ENCODE measurements at regions not wholly inside any gene's neighbourhood (a gene's known extent, or its start where the extent isn't known, plus 50 kb on each side); places are given as distances from the start of the nearest gene placed in this dataset.

DNA sequence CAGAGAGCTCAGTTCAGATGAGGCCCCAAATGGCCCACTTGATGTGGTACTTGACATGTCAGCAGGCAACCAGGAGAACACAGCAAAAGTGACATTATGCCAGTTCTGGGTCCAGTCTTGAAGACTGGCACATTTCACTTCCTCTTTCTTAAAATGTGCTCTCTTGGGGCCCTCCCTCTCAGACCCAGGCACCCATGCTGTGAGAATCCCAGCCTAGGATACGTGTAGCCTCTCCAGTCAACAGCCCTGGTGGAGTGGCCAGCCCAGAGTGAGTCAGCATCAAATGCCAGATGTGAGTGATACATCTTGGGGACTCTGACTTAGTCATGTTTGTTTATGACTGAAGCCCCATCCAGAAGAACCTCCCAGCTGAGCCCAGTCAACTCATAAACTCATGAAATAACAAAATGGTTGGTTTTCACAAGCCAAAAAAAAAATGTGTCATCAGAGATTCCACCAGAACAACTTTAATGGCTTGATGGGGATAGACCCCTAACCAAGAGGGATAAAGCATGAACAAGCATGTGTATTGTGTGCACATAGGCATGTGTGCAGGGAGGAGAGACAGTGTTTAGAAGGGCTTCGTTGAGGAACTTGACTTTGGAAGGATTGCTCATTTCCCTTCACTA lies 82.5 kb upstream of the TNRC6C start:
- H3K27ac ChIP-seq: peak overlapping the region; percentile 95
- H3K4me3 ChIP-seq (ENCODE audit: low read depth in 1 of 2, low read length in 1 of 2): peak overlapping the region; percentile 8 to 20
- no peaks in the 10 kb centered on the region for H3K36me3 ChIP-seq
- peaks cover 97 to 98% of the 10 kb centered on the region in 2 experiments for H3K4me1 ChIP-seq (ENCODE audit: control insufficient read depth in 1 of 2, insufficient read depth in 1 of 2, low read depth in 1 of 2, low read length in 1 of 2)
- H3K27me3 ChIP-seq: no peaks in the 10 kb centered on the region
- H3K9me3 ChIP-seq: no peaks in the 10 kb centered on the region
- TF ChIP-seq, protein P1, sequence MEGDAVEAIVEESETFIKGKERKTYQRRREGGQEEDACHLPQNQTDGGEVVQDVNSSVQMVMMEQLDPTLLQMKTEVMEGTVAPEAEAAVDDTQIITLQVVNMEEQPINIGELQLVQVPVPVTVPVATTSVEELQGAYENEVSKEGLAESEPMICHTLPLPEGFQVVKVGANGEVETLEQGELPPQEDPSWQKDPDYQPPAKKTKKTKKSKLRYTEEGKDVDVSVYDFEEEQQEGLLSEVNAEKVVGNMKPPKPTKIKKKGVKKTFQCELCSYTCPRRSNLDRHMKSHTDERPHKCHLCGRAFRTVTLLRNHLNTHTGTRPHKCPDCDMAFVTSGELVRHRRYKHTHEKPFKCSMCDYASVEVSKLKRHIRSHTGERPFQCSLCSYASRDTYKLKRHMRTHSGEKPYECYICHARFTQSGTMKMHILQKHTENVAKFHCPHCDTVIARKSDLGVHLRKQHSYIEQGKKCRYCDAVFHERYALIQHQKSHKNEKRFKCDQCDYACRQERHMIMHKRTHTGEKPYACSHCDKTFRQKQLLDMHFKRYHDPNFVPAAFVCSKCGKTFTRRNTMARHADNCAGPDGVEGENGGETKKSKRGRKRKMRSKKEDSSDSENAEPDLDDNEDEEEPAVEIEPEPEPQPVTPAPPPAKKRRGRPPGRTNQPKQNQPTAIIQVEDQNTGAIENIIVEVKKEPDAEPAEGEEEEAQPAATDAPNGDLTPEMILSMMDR (IDR thresholded peaks at IDR 0.05): no peak

DNA sequence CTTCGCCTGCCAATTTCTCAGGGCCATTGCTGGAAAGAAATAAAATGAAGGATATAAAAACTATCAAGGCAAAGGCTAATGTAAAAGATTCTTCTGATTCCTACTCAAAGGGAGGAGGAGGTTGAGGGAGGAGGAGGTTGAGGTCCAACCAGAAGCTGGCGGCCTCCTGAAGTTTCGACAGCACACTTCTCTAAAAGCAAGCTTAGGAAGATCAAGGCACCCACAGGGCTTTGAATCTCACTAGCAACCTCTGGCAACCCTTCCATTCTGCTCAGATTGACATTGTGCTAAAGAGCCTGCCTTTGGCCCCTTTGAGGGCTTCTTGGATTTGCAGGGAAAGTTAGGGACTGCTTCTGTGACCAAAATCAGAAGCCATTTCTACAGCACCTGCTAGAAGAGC lies 81.5 kb upstream of the TNRC6C start:
- peak overlapping the region in 1 of 2 experiments; percentile 25 for H3K4me3 ChIP-seq (ENCODE audit: low read depth in 1 of 2, low read length in 1 of 2)
- TF ChIP-seq, protein P1 (IDR thresholded peaks at IDR 0.05): no peak
- peaks cover 98 to 100% of the 10 kb centered on the region in 2 experiments for H3K4me1 ChIP-seq (ENCODE audit: control insufficient read depth in 1 of 2, insufficient read depth in 1 of 2, low read depth in 1 of 2, low read length in 1 of 2)
- H3K27ac ChIP-seq: peak overlapping the region; percentile 95
- no peaks in the 10 kb centered on the region for H3K36me3 ChIP-seq
- H3K9me3 ChIP-seq: no peaks in the 10 kb centered on the region
- H3K27me3 ChIP-seq: no peaks in the 10 kb centered on the region

GRCh38 chr17:77877646-77878355 lies 80.7 kb upstream of the TNRC6C start:
- Histone ChIP-seq H3K9me3 (no peaks in the 10 kb centered on the region), H3K27ac (peak overlapping the region; percentile 95), H3K4me3 (ENCODE audit: low read depth in 1 of 2, low read length in 1 of 2) (peak overlapping the region in 1 of 2 experiments; percentile 25), H3K27me3 (no peaks in the 10 kb centered on the region), H3K4me1 (ENCODE audit: control insufficient read depth in 1 of 2, insufficient read depth in 1 of 2, low read depth in 1 of 2, low read length in 1 of 2) (peaks cover 98 to 100% of the 10 kb centered on the region in 2 experiments), H3K36me3 (no peaks in the 10 kb centered on the region)
- TF ChIP-seq, protein P1 (IDR thresholded peaks at IDR 0.05): no peak

DNA sequence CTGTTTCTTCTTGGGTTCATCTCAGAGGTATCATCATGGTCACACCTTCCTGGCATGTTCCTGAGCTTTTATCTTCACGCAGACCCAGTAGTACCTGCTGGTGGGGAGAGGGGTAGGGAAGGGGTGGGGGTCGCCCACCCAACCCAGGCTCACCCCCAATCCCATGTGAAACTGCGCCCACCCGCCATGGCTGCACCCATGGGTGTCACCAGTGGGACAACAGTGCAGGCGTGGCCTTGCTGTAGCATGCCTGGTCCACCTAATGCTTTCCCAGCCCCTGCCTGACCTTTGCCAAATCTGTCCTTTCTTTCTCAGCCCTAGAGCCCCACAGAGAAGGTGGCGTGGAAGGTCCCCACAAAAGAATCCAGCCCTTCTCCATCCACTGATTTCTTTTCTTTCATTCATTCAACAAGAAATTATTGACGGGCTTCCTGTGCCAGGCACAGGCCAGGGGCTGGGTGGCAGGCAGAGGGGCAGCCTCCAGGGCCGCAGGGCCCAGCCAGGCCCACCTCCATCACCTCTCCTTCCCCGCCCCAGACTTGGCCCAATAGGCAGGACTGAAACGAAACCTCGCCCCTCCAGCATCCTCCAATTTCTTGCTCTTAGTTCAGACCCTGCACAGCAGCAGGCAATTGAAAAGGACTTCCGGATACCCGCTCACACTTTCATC lies 79.1 kb upstream of the TNRC6C start:
- H3K27me3 ChIP-seq: no peaks in the 10 kb centered on the region
- H3K36me3 ChIP-seq: no peaks in the 10 kb centered on the region
- H3K4me3 ChIP-seq (ENCODE audit: low read depth in 1 of 2, low read length in 1 of 2): no peak overlapping the region
- peaks cover 98 to 100% of the 10 kb centered on the region in 2 experiments for H3K4me1 ChIP-seq (ENCODE audit: control insufficient read depth in 1 of 2, insufficient read depth in 1 of 2, low read depth in 1 of 2, low read length in 1 of 2)
- H3K9me3 ChIP-seq: no peaks in the 10 kb centered on the region
- TF ChIP-seq, protein P1 (IDR thresholded peaks at IDR 0.05): no peak
- H3K27ac ChIP-seq: peak overlapping the region; percentile 99

GRCh38 chr17:77879896-77880280 lies 78.6 kb upstream of the TNRC6C start:
- no peaks in the 10 kb centered on the region for H3K36me3 ChIP-seq
- no peaks in the 10 kb centered on the region for H3K27me3 ChIP-seq
- TF ChIP-seq, protein P1 (IDR thresholded peaks at IDR 0.05): no peak
- no peak overlapping the region for H3K4me3 ChIP-seq (ENCODE audit: low read depth in 1 of 2, low read length in 1 of 2)
- H3K9me3 ChIP-seq: no peaks in the 10 kb centered on the region
- peaks cover 98 to 99% of the 10 kb centered on the region in 2 experiments for H3K4me1 ChIP-seq (ENCODE audit: control insufficient read depth in 1 of 2, insufficient read depth in 1 of 2, low read depth in 1 of 2, low read length in 1 of 2)
- peak overlapping the region; percentile 99 for H3K27ac ChIP-seq

Measured in neutrophil (primary cell).